ENCODE measurements at regions not wholly inside any gene's neighbourhood (a gene's known extent, or its start where the extent isn't known, plus 50 kb on each side); places are given as distances from the start of the nearest gene placed in this dataset.

- H3K4me3 ChIP-seq (ENCODE audit: low read depth, low read length) = no peak overlapping the region
- TF ChIP-seq, protein P1, sequence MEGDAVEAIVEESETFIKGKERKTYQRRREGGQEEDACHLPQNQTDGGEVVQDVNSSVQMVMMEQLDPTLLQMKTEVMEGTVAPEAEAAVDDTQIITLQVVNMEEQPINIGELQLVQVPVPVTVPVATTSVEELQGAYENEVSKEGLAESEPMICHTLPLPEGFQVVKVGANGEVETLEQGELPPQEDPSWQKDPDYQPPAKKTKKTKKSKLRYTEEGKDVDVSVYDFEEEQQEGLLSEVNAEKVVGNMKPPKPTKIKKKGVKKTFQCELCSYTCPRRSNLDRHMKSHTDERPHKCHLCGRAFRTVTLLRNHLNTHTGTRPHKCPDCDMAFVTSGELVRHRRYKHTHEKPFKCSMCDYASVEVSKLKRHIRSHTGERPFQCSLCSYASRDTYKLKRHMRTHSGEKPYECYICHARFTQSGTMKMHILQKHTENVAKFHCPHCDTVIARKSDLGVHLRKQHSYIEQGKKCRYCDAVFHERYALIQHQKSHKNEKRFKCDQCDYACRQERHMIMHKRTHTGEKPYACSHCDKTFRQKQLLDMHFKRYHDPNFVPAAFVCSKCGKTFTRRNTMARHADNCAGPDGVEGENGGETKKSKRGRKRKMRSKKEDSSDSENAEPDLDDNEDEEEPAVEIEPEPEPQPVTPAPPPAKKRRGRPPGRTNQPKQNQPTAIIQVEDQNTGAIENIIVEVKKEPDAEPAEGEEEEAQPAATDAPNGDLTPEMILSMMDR (conservative IDR thresholded peaks at IDR 0.05; ENCODE audit: low read depth, low read length) = no peak
- DNase-seq (ENCODE audit: low read depth) = no peak
These were observed 131.1 kb upstream of the SHH start for GRCh38 chr7:155943251-155943899.

DNA sequence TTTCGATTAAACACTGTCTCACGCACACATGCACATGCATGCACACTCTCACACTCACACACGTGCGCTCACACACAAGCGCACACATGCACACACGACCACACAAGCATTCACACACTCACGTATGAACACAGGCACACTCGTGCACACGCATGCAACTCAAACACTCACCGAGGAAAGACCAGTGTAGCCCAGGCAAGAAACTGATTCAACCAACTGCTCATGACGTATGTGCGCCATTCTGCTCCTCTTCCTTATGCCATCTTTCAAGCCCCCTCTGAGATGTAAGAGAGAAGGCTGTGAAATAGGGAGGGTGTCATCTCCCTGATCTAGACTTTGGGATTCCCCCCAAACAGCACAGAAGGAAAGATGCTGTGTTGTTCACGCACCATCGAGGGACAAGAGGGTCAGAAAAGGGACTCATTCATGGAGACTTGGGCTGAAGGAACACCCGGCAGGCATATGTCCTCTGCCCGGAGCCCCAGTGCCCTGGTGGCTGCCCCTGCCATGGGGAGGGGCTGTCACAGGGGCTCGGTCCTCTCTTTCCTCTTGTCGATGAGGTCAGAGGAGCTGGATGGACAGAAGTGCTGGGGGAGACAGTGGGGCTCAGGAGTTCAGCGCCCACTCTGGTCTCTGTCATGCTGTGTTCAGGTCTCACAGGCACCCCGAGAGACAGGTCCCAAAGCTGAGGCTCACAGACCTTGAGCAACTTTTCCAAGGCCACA, 130.1 kb upstream of the SHH start:
- no peak for DNase-seq (ENCODE audit: low read depth)
- no peak overlapping the region for H3K4me3 ChIP-seq (ENCODE audit: low read depth, low read length)
- TF ChIP-seq, protein P1 (conservative IDR thresholded peaks at IDR 0.05; ENCODE audit: low read depth, low read length) = no peak

DNA sequence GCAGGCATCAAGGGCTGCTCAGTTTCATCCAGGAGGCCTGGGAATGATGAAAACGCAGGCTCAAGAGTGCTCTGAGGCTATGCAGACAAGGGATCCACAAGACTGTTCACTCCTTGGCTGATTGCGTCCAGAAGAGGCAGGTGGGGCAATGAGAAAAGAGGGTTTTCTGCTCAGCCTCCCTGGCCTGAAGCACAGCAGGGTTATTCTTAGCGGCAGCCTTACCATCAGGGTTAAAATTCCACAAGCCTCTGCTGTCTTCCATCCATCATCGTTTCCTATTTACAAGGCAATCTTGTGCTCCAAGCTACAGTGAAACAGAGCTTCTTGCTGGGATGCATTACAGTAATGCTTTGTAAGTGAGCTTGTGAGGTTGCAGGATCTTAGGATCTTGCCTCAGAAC, 129.4 kb upstream of the SHH start:
- H3K4me3 ChIP-seq (ENCODE audit: low read depth, low read length) = no peak overlapping the region
- DNase-seq (ENCODE audit: low read depth) = no peak
- TF ChIP-seq, protein P1 (conservative IDR thresholded peaks at IDR 0.05; ENCODE audit: low read depth, low read length) = no peak

GRCh38 chr7:155939350-155939749, 127.1 kb upstream of the SHH start:
- DNase-seq (ENCODE audit: low read depth) = no peak
- TF ChIP-seq, protein P1 (conservative IDR thresholded peaks at IDR 0.05; ENCODE audit: low read depth, low read length) = no peak
- H3K4me3 ChIP-seq (ENCODE audit: low read depth, low read length) = no peak overlapping the region

DNA sequence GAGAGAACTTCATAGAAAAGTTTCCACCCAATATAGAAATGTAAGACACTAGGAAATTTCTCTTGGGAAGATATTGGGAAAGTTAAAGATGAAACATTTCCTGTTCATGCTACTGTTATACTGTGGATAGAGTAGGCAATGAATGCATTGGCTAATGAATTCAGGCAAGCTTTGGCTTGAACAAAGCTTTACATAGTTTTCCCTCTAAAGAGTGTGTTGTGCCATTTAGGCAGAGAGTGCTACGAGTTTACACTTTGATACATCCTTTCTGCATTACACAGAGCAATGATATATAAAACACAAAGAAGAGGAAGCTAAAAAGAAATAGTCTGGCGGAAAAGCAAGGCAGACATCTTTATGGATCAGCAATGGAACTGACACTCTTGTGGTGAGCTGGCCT, 125.9 kb upstream of the SHH start:
- no peak for DNase-seq (ENCODE audit: low read depth)
- no peak overlapping the region for H3K4me3 ChIP-seq (ENCODE audit: low read depth, low read length)
- TF ChIP-seq, protein P1 (conservative IDR thresholded peaks at IDR 0.05; ENCODE audit: low read depth, low read length) = no peak

DNA sequence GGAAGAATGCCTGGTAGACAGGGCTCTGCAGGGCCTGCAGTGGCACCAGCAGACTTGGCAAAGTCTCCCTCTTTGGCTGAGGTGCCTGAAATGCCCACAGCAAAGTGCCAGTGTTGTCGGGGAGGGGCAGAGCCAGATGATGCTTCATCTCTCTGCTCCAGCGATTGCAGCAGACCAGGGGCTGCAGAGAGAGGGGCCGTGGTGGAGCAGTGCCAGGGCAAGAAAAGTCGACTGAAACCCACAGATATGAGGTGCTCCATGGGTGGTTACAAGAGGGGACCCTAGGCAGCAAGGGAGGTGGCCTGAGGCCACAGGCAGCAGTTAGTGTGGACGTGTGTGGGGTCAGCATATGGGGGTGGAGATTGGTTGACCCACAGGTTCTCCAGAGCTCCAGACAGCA, 123.5 kb upstream of the SHH start:
- TF ChIP-seq, protein P1 (conservative IDR thresholded peaks at IDR 0.05; ENCODE audit: low read depth, low read length) = no peak
- no peak for DNase-seq (ENCODE audit: low read depth)

More for the DNA sequence above, 123.5 kb upstream of the SHH start:
- no peak overlapping the region for H3K4me3 ChIP-seq (ENCODE audit: low read depth, low read length)

All from epithelial cell of proximal tubule (primary cell).